NCI-H2081 (cell line): ENCODE measurements at regions not wholly inside any gene's neighbourhood (a gene's known extent, or its start where the extent isn't known, plus 50 kb on each side); places are given as distances from the start of the nearest gene placed in this dataset.

Experiments
- DNase-seq, 2 experiments: peaks; one replicate each; lab custom pipeline; 2025; lab: John Stamatoyannopoulos, UW

- DNase-seq, result no peak
Measured at GRCh38 chr3:118809696-118810498, 224.7 kb downstream of the IGSF11 start.

GRCh38 chr3:118810499-118811035 is 224.1 kb downstream of the IGSF11 start:
- DNase-seq, result no peak

GRCh38 chr3:118811236-118811732 is 223.4 kb downstream of the IGSF11 start:
- no peak for DNase-seq

- no peak for DNase-seq
Measured at GRCh38 chr3:118813472-118813871, 221.2 kb downstream of the IGSF11 start.

- peak; percentile 33 to 61 for DNase-seq
Measured at GRCh38 chr3:118817748-118818165, 216.9 kb downstream of the IGSF11 start.

GRCh38 chr3:118818386-118818785 is 216.3 kb downstream of the IGSF11 start:
- DNase-seq, result no peak

- DNase-seq, result no peak
Measured at GRCh38 chr3:118823626-118824025, 211.0 kb downstream of the IGSF11 start.

- no peak for DNase-seq
Measured at GRCh38 chr3:118827446-118827845, 207.2 kb downstream of the IGSF11 start.

GRCh38 chr3:118828351-118828750 is 206.3 kb downstream of the IGSF11 start:
- DNase-seq, result no peak

GRCh38 chr3:118833075-118833474 is 201.6 kb downstream of the IGSF11 start:
- no peak for DNase-seq

GRCh38 chr3:118838871-118839270 is 195.8 kb downstream of the IGSF11 start:
- no peak for DNase-seq

GRCh38 chr3:118842147-118842863 is 192.3 kb downstream of the IGSF11 start:
- DNase-seq, result no peak

- DNase-seq, result no peak
Measured at GRCh38 chr3:118846176-118846575, 188.5 kb downstream of the IGSF11 start.
